Neural progenitor cell (in vitro differentiated cells): ENCODE measurements at regions not wholly inside any gene's neighbourhood (a gene's known extent, or its start where the extent isn't known, plus 50 kb on each side); places are given as distances from the start of the nearest gene placed in this dataset.

Experiments
- CTCF ChIP-seq: fragments of 200-600 bp; sonication (generic); IDR thresholded peaks from 2 replicates; pipeline ENCODE4 v1.5.1; 2017; ENCODE audit warnings: antibody characterized with exemption, mild to moderate bottlenecking
- EZH2 ChIP-seq: fragments of 200-600 bp; sonication (generic); IDR thresholded peaks from 2 replicates; pipeline ENCODE4 v1.6.1; 2017; ENCODE audit warnings: antibody characterized with exemption, mild to moderate bottlenecking, moderate library complexity

DNA sequence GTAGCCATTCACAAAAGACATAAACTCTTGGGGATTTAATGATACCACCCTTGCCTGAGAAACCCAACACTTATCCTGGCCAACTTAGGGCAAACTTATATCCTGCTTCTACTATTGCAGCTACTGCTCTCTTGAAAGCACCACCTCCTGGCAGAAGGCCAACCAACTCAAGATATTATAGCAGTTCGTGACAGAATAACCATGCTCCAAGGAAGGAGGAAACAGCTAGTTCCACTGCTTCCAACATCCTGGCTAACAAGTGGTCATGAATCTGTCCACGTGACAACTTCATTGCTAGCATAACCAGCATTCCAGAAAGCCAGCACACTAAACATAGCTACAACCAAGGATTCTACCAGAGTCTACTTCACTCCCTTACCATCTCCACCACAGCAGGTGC, 1037.5 kb downstream of the TBL1XR1 start:
- TF ChIP-seq CTCF (no peak), EZH2 (no peak)
